ENCODE measurements at regions not wholly inside any gene's neighbourhood (a gene's known extent, or its start where the extent isn't known, plus 50 kb on each side); places are given as distances from the start of the nearest gene placed in this dataset.

- TF ChIP-seq CHD7 (IDR thresholded peaks at IDR 0.05; ENCODE audit: insufficient replicate concordance, low read length) (no peak), RBBP5 (IDR thresholded peaks at IDR 0.05; ENCODE audit: borderline replicate concordance, low read depth, low read length) (no peak), ZNF274 (IDR thresholded peaks at IDR 0.05; ENCODE audit: borderline replicate concordance, extremely low read depth, low read length) (no peak), RXRA (IDR thresholded peaks at IDR 0.05; ENCODE audit: insufficient read depth, low read depth, low read length) (no peak), POLR2AphosphoS5 (IDR thresholded peaks at IDR 0.05; ENCODE audit: low read depth, low read length) (no peak), TBP (IDR thresholded peaks at IDR 0.05; ENCODE audit: low read depth, low read length) (no peak)
These were observed 387.7 kb upstream of the ZNF507 start (continued) for GRCh38 chr19:31957711-31958110.
